LNCaP clone FGC (cell line): ENCODE measurements at regions not wholly inside any gene's neighbourhood (a gene's known extent, or its start where the extent isn't known, plus 50 kb on each side); places are given as distances from the start of the nearest gene placed in this dataset.

ENCODE experiments used
- DNase-seq: peaks from one replicate; pipeline ENCODE4 v3.0.0-alpha.2; 2011; ENCODE audit warnings: low read depth
- H3K4me3 ChIP-seq: 2 replicates; pipeline ENCODE4 v1.5.1; 2011; ENCODE audit warnings: mild to moderate bottlenecking, low read depth, low read length, control low read depth
- CTCF ChIP-seq: IDR thresholded peaks from 2 replicates; pipeline ENCODE4 v1.5.1; 2012; ENCODE audit warnings: mild to moderate bottlenecking; ENCODE audit not compliant: control insufficient read depth, insufficient read depth; ENCODE audit errors: extremely low read depth

GRCh38 chr5:57621624-57622023 is 139.0 kb upstream of the ACTBL2 start:
- H3K4me3 ChIP-seq, result no peak overlapping the region
- DNase-seq, result no peak
- no peak for TF ChIP-seq CTCF

- DNase-seq, result no peak
- no peak for TF ChIP-seq CTCF
- H3K4me3 ChIP-seq, result no peak overlapping the region
Observed at GRCh38 chr5:57618767-57619381, 136.3 kb upstream of the ACTBL2 start.

GRCh38 chr5:57613741-57614140 is 131.1 kb upstream of the ACTBL2 start:
- no peak for TF ChIP-seq CTCF
- no peak for DNase-seq
- H3K4me3 ChIP-seq, result no peak overlapping the region

- TF ChIP-seq CTCF, result no peak
- no peak overlapping the region for H3K4me3 ChIP-seq
- no peak for DNase-seq
Observed at GRCh38 chr5:57611177-57611576, 128.6 kb upstream of the ACTBL2 start.

- no peak for TF ChIP-seq CTCF
- no peak overlapping the region for H3K4me3 ChIP-seq
- no peak for DNase-seq
Observed at GRCh38 chr5:57608542-57608941, 125.9 kb upstream of the ACTBL2 start.

- TF ChIP-seq CTCF, result no peak
- no peak for DNase-seq
- no peak overlapping the region for H3K4me3 ChIP-seq
Observed at GRCh38 chr5:57601996-57602395, 119.4 kb upstream of the ACTBL2 start.

GRCh38 chr5:57600321-57600720 is 117.7 kb upstream of the ACTBL2 start:
- DNase-seq, result no peak
- TF ChIP-seq CTCF, result no peak
- H3K4me3 ChIP-seq, result no peak overlapping the region
